ENCODE measurements at regions not wholly inside any gene's neighbourhood (a gene's known extent, or its start where the extent isn't known, plus 50 kb on each side); places are given as distances from the start of the nearest gene placed in this dataset.

GRCh38 chr1:101732261-101732660, 264.5 kb downstream of the OLFM3 start:
- no peak for DNase-seq

- no peak for DNase-seq
Measured at GRCh38 chr1:101733340-101733739, 263.4 kb downstream of the OLFM3 start.

GRCh38 chr1:101738475-101738874, 258.3 kb downstream of the OLFM3 start:
- no peak for DNase-seq

GRCh38 chr1:101739146-101739545, 257.6 kb downstream of the OLFM3 start:
- no peak for DNase-seq

GRCh38 chr1:101739826-101740330, 256.8 kb downstream of the OLFM3 start:
- no peak for DNase-seq

- no peak for DNase-seq
Measured at GRCh38 chr1:101741910-101742309, 254.8 kb downstream of the OLFM3 start.

- no peak for DNase-seq
Measured at GRCh38 chr1:101742509-101742908, 254.2 kb downstream of the OLFM3 start.

GRCh38 chr1:101745551-101746270, 251.0 kb downstream of the OLFM3 start:
- no peak for DNase-seq

- DNase-seq = no peak
Measured at GRCh38 chr1:101748077-101748476, 248.6 kb downstream of the OLFM3 start.
